ENCODE measurements at regions not wholly inside any gene's neighbourhood (a gene's known extent, or its start where the extent isn't known, plus 50 kb on each side); places are given as distances from the start of the nearest gene placed in this dataset.

DNA sequence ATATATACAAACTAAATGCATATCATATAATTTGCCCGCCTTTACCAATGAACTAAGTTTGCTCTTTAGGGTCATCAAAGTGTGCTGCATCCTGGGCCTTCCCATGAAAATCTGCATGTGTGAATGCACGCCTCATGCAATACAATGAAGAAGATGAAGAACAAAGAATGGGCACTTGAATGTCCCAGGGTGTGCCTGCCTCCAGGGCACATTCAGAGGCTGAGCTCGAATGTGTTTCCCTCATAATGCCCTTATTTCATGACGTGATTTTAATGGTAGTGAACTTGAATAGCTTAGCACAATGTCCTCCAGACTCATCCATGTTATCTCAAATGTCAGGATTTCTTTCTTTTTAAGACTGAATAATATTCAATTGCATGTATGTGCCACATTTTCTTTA lies 824.9 kb downstream of the TNS3 start:
- TF ChIP-seq POLR2A (IDR thresholded peaks at IDR 0.05; ENCODE audit: low read depth, low read length), result no peak
- no peak for TF ChIP-seq DPF2 (IDR thresholded peaks at IDR 0.05)
- no peak for TF ChIP-seq CREM (IDR thresholded peaks at IDR 0.05; ENCODE audit: low read depth)
